SW 1271 (cell line): ENCODE measurements at regions not wholly inside any gene's neighbourhood (a gene's known extent, or its start where the extent isn't known, plus 50 kb on each side); places are given as distances from the start of the nearest gene placed in this dataset.

Experiments used
- DNase-seq, 2 experiments: peaks; one replicate each; lab custom pipeline; 2025; lab: John Stamatoyannopoulos, UW

GRCh38 chr11:19661827-19662226 lies 50.8 kb upstream of the NAV2 start:
- no peak for DNase-seq

- peak; percentile 57 to 87 for DNase-seq
Observed at GRCh38 chr11:19660076-19660475, 52.6 kb upstream of the NAV2 start.

DNA sequence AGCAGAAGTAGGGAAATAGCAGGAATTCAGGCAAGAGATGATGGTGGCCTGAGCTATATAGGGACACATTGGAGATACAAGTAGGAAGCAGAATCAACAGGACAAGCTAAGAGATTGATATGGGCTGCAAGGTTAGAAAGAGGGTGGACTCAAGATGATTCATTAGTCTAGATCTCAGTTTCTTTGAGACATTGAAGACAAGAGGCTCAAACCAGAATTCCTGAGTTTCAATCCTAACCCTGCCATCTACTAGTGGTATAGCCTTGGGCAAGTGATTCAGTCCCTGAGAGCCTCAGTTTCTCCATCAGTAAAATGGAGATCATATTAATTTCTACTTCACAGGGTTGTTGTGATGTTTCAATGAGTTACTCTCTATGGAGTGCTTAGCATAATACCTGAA lies 53.1 kb upstream of the NAV2 start:
- no peak for DNase-seq

DNA sequence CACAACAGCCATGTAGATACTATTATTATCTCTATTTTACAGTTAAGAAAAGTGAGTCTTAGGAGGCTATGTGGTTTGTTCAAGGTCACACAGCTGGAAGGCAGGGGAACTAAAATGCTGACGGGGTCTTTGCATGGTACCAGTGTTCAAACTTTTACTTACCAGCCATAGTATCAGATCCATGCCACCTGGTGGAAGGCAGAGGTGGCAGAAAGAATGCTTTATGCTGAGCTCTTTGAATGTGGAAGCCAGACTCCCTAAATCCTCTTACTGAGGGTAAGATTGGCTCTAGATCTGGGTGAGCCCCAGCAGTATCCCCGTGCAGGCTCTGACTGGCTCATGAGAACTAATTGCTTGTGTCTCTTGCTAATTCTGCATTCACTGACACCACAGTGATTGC lies 54.3 kb upstream of the NAV2 start:
- DNase-seq: no peak

DNA sequence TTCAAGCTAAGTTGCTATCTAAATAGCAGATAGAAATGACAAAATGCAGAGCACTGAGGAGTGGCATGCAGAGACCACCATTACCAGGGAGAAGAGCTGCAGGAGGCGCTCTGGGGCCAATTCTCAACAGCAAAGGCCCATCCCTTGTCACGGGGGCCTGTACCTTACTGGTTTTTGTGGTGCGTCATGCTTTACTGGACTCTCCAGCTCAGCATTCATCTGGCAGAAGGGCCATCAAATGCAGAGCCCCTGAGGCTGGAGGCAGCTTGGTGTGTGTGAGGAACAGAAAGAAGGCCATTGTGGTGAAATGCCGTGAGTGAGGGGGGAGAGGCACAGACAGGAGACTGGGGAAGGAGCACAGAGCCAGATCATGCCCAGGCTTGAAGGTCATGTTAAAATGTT lies 56.5 kb upstream of the NAV2 start:
- DNase-seq: no peak

- DNase-seq: no peak
Observed at GRCh38 chr11:19652623-19653375, 59.8 kb upstream of the NAV2 start.

- DNase-seq: no peak
Observed at GRCh38 chr11:19651653-19652052, 61.0 kb upstream of the NAV2 start.

DNA sequence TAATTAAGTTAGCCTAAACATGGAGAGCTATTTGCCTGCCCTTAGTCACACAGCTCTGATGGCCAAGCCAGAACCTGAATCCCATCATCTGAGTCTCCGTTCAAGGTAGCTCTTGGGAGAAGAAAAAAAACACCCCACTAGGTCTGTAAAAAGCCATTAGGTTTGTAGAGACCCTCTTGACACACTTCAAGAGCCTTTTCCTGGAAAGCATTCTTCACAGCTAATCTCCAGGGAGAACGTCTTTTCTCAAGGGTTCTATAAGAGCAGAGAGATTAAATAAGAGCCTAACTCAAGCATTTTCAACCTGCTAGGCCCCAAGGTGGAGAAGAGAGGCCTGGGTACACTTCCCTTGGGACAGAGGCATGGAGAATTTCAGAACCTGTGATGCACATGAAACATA lies 61.6 kb upstream of the NAV2 start:
- DNase-seq: no peak

- no peak for DNase-seq
Observed at GRCh38 chr11:19650467-19650866, 62.2 kb upstream of the NAV2 start.

DNA sequence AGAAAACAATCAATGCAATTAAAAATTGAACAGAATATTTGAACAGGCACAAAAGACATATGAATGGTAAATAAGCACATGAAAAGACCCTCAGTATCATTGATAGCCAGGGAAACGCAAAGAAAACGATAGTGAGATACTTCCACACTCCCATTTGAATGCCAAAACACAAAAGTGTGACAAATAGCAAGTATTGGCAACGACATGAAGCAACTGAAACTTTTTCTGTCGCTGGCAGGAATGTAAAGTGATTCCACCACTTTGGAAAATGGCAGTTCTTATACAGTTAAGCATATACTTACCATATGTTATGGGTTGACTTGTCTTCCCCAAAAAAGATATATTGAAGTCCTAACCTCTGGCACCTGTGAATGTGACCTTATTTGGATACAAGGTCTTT lies 62.9 kb upstream of the NAV2 start:
- DNase-seq: no peak

GRCh38 chr11:19648321-19648720 lies 64.3 kb upstream of the NAV2 start:
- DNase-seq: no peak

GRCh38 chr11:19647816-19648215 lies 64.8 kb upstream of the NAV2 start:
- DNase-seq: no peak

DNA sequence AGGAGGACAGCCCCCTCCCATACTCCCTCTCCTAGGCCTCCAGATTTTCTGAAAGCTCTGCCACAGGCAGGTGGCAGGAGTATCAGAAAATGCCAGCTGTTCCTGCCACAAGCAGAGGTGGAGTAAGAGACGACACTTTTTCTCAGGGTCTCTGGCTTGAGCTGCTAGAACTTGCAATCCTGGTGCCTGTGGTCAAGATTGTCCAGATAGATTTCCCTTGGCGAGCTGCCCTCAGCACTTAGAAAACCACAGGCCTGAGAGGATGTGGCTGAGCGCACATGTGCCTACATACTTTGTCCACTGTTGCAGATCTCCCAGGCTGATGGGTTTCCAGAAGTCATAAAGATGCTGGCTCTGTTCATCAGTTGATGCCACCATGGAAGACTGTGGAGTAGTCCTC lies 65.7 kb upstream of the NAV2 start:
- DNase-seq: no peak

DNA sequence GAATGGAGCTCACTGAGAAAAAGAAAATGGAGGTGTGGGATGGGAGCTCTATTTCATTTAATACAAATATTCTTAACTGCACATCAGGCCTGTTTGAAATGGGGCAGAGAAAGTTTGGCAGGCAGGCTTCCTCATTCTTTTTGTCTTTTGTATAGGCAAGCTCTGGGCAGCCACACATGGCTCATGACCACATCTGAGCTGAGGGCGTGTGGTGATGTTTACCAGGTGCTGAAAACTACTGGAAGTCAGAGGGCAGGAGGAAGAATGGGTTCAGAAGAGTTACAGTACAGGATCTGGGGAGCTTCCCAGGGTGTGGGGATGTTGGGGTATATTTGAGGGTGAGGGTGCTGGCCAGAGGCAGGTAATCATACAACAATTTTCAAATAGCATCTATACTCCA lies 66.3 kb upstream of the NAV2 start:
- DNase-seq: no peak

GRCh38 chr11:19644316-19644715 lies 68.3 kb upstream of the NAV2 start:
- DNase-seq: no peak

GRCh38 chr11:19642185-19643158 lies 70.2 kb upstream of the NAV2 start:
- DNase-seq: no peak

- DNase-seq: no peak
Observed at GRCh38 chr11:19639603-19640105, 73.0 kb upstream of the NAV2 start.

DNA sequence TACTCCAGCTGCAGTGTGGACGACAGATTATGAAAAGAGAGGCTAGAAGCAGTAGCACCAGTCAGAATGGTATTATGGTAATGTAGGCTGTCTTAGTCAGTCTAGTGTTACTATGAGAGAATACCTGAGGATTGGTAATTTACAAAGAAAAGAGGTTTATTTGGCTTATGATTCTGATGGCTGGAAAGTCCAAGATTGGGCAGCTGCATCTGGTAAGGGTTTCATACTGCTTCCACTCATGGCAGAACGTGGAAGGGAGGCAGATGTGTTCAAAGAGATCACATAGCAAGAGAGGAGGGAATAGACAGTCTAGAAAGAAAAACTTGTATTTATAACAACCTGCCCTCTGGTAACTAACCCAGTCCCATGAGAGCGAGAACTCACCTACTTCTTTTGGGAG lies 77.3 kb upstream of the NAV2 start:
- no peak for DNase-seq

GRCh38 chr11:19633276-19633675 lies 79.4 kb upstream of the NAV2 start:
- no peak for DNase-seq

DNA sequence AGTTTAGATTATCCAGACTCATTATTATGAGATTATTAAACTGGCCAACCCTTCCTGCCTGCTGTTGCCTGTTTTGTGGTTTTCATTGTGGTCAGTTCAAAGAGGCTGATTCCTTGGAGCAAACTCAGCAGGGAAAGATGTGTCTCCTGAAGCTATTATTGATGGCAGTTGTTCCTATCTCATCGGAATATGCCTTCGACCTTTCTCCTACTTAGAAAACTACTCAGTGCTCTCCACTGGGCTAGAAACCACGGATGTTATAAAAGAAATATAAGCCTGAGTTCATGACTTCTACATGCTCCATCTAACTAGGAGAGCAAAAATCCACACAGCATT lies 80.2 kb upstream of the NAV2 start:
- DNase-seq: no peak

- no peak for DNase-seq
Observed at GRCh38 chr11:19631712-19632498, 80.7 kb upstream of the NAV2 start.

DNA sequence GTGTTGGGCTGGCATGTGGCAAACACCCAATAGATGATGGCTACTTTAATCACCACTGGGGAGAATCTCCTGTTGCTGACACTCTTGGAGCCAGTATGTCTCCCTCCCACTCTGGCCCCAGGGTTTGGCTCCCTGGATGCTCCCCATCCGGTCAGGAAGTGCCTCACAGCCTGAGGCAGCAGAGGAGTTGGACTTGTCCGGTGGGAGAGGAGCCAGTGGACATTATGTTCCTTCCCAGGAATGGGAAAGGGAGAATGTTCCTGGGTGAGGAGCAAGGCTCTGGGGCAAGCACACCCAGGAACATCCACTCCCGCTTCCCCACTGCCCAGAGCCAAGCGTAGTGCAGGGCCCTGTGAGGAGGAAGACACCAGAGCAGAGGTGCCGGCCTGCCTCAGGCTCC lies 84.6 kb upstream of the NAV2 start:
- DNase-seq: no peak
